ENCODE measurements at regions not wholly inside any gene's neighbourhood (a gene's known extent, or its start where the extent isn't known, plus 50 kb on each side); places are given as distances from the start of the nearest gene placed in this dataset.

GRCh38 chr11:95392644-95393043 lies 161.6 kb upstream of the SESN3 start:
- no peaks in the 10 kb centered on the region for H3K9me3 ChIP-seq
- TF ChIP-seq CTCF (IDR thresholded peaks at IDR 0.05): no peak
- no peak for TF ChIP-seq POLR2A (IDR thresholded peaks at IDR 0.05)

GRCh38 chr11:95389427-95389826 lies 158.4 kb upstream of the SESN3 start:
- TF ChIP-seq CTCF (IDR thresholded peaks at IDR 0.05) (no peak), POLR2A (IDR thresholded peaks at IDR 0.05) (no peak)
- no peak overlapping the region for H3K4me3 ChIP-seq
- no peaks in the 10 kb centered on the region for H3K36me3 ChIP-seq
- no peak overlapping the region for H3K27ac ChIP-seq
- H3K27me3 ChIP-seq: no peaks in the 10 kb centered on the region
- H3K9me3 ChIP-seq: no peaks in the 10 kb centered on the region
- H3K4me1 ChIP-seq: no peaks in the 10 kb centered on the region
- DNase-seq: no peak

More at GRCh38 chr11:95392644-95393043, 161.6 kb upstream of the SESN3 start:
- Histone ChIP-seq H3K4me1 (no peaks in the 10 kb centered on the region), H3K36me3 (no peaks in the 10 kb centered on the region), H3K27ac (no peak overlapping the region), H3K27me3 (no peaks in the 10 kb centered on the region), H3K4me3 (no peak overlapping the region)
- DNase-seq: no peak

- TF ChIP-seq CTCF (IDR thresholded peaks at IDR 0.05) (no peak), POLR2A (IDR thresholded peaks at IDR 0.05) (no peak)
- H3K9me3 ChIP-seq: no peaks in the 10 kb centered on the region
- no peaks in the 10 kb centered on the region for H3K36me3 ChIP-seq
- DNase-seq: no peak
- no peaks in the 10 kb centered on the region for H3K4me1 ChIP-seq
- H3K27ac ChIP-seq: no peak overlapping the region
- no peaks in the 10 kb centered on the region for H3K27me3 ChIP-seq
- H3K4me3 ChIP-seq: no peak overlapping the region
These were observed 157.1 kb upstream of the SESN3 start for GRCh38 chr11:95388086-95388485.

GRCh38 chr11:95387325-95387724 lies 156.3 kb upstream of the SESN3 start:
- no peaks in the 10 kb centered on the region for H3K27me3 ChIP-seq
- no peak overlapping the region for H3K4me3 ChIP-seq
- H3K4me1 ChIP-seq: no peaks in the 10 kb centered on the region
- no peak for DNase-seq
- H3K9me3 ChIP-seq: no peaks in the 10 kb centered on the region
- H3K27ac ChIP-seq: no peak overlapping the region
- no peaks in the 10 kb centered on the region for H3K36me3 ChIP-seq
- TF ChIP-seq POLR2A (IDR thresholded peaks at IDR 0.05) (no peak), CTCF (IDR thresholded peaks at IDR 0.05) (no peak)

- TF ChIP-seq POLR2A (IDR thresholded peaks at IDR 0.05) (no peak), CTCF (IDR thresholded peaks at IDR 0.05) (no peak)
- H3K4me3 ChIP-seq: no peak overlapping the region
- no peak overlapping the region for H3K27ac ChIP-seq
- H3K27me3 ChIP-seq: no peaks in the 10 kb centered on the region
- H3K4me1 ChIP-seq: no peaks in the 10 kb centered on the region
- no peaks in the 10 kb centered on the region for H3K36me3 ChIP-seq
- no peak for DNase-seq
- no peaks in the 10 kb centered on the region for H3K9me3 ChIP-seq
These were observed 154.6 kb upstream of the SESN3 start for GRCh38 chr11:95385577-95385976.

- DNase-seq: no peak
- Histone ChIP-seq H3K27ac (no peak overlapping the region), H3K27me3 (no peaks in the 10 kb centered on the region), H3K36me3 (no peaks in the 10 kb centered on the region), H3K4me1 (no peaks in the 10 kb centered on the region), H3K9me3 (no peaks in the 10 kb centered on the region), H3K4me3 (no peak overlapping the region)
- no peak for TF ChIP-seq CTCF (IDR thresholded peaks at IDR 0.05)
- TF ChIP-seq POLR2A (IDR thresholded peaks at IDR 0.05): no peak
These were observed 148.5 kb upstream of the SESN3 start for GRCh38 chr11:95379479-95379878.

Data from Peyer's patch (tissue), 4 donors.